ENCODE measurements at regions not wholly inside any gene's neighbourhood (a gene's known extent, or its start where the extent isn't known, plus 50 kb on each side); places are given as distances from the start of the nearest gene placed in this dataset.

DNA sequence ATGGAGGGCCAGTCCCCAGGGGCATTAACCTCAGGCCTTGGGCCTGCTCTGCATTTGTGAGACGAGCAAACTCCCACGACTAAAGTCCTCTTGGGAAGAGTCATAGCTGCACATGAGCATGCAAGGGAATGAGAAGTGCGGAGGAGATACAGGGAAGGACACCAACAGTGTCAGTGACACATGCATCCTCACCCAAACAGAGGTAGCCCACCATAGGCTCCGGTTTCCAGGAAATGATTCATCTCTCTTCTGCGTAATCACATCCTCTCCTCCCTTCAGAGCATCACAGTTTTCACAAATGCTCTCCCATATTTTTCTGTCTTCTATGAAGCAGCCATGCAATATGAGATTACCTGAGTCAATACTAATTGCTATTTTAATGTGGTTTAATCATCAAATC, 725.7 kb upstream of the GOT2 start:
- TF ChIP-seq, protein P1, sequence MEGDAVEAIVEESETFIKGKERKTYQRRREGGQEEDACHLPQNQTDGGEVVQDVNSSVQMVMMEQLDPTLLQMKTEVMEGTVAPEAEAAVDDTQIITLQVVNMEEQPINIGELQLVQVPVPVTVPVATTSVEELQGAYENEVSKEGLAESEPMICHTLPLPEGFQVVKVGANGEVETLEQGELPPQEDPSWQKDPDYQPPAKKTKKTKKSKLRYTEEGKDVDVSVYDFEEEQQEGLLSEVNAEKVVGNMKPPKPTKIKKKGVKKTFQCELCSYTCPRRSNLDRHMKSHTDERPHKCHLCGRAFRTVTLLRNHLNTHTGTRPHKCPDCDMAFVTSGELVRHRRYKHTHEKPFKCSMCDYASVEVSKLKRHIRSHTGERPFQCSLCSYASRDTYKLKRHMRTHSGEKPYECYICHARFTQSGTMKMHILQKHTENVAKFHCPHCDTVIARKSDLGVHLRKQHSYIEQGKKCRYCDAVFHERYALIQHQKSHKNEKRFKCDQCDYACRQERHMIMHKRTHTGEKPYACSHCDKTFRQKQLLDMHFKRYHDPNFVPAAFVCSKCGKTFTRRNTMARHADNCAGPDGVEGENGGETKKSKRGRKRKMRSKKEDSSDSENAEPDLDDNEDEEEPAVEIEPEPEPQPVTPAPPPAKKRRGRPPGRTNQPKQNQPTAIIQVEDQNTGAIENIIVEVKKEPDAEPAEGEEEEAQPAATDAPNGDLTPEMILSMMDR (IDR thresholded peaks at IDR 0.05) = no peak
- TF ChIP-seq TEAD4 (IDR thresholded peaks at IDR 0.05; ENCODE audit: borderline replicate concordance, insufficient read depth) = no peak

Data from SK-N-SH (cell line).